Uterus (tissue), 3 donors: ENCODE measurements at regions not wholly inside any gene's neighbourhood (a gene's known extent, or its start where the extent isn't known, plus 50 kb on each side); places are given as distances from the start of the nearest gene placed in this dataset.

ENCODE experiments used
- DNase-seq, 2 donors: peaks; one replicate each; pipeline ENCODE4 v3.0.0-alpha.2; 2019 to 2020
- H3K27ac ChIP-seq, 2 donors: fragments of 200-600 bp; sonication (generic); 1 replicate in 1 of 2; 2 replicates in 1 of 2; pipeline ENCODE4 v1.5.1; 2016 to 2018
- H3K27me3 ChIP-seq, 2 donors: fragments of 200-600 bp; sonication (generic); one replicate each; pipeline ENCODE4 v1.5.1; 2018 to 2019; ENCODE audit warnings: control low read depth in 1 of 2
- H3K36me3 ChIP-seq, 2 donors: fragments of 200-600 bp; sonication (generic); one replicate each; pipeline ENCODE4 v1.5.1; 2019; ENCODE audit warnings: control low read depth in 1 of 2
- H3K4me1 ChIP-seq, 2 donors: fragments of 200-600 bp; sonication (generic); one replicate each; pipeline ENCODE4 v1.5.1; 2018 to 2019; ENCODE audit warnings: control low read depth in 1 of 2
- H3K4me3 ChIP-seq, 2 donors: fragments of 200-600 bp; sonication (generic); 1 replicate in 1 of 2; 2 replicates in 1 of 2; pipeline ENCODE4 v1.5.1; 2018 to 2019; ENCODE audit warnings: mild to moderate bottlenecking in 1 of 2
- H3K9me3 ChIP-seq, 2 donors: fragments of 200-600 bp; sonication (generic); one replicate each; pipeline ENCODE4 v1.5.1; 2019; ENCODE audit warnings: control low read depth in 1 of 2
- CTCF ChIP-seq, 4 experiments: fragments of 200-600 bp in 2 of 4; fragments of 450-650 bp in 2 of 4; sonication (generic) in 2 of 4; IDR thresholded peaks; one replicate each; pipeline ENCODE4 v1.5.1; 2016 to 2019; ENCODE audit warnings: antibody characterized with exemption in 4 of 4, mild to moderate bottlenecking in 2 of 4, moderate library complexity in 1 of 4
- POLR2A ChIP-seq, 2 donors: fragments of 450-650 bp; IDR thresholded peaks; one replicate each; pipeline ENCODE4 v1.6.1; 2016; ENCODE audit warnings: antibody characterized with exemption in 2 of 2, mild to moderate bottlenecking in 1 of 2, moderate library complexity in 1 of 2
- intact Hi-C: fragments of 100-400 bp; cut with DNase I; formaldehyde crosslinking; loops from one replicate; pipeline ENCODE4 v1.15.1; 2023; ENCODE audit warnings: low total_unique reads
- donor health status: DM: yes; HTN: yes; CAD: no.

GRCh38 chr11:122360875-122361274 is 244.9 kb upstream of the BLID start:
- Histone ChIP-seq H3K4me1 (no peaks in the 10 kb centered on the region), H3K9me3 (no peaks in the 10 kb centered on the region), H3K4me3 (no peak overlapping the region), H3K27ac (no peak overlapping the region), H3K27me3 (no peaks in the 10 kb centered on the region), H3K36me3 (no peaks in the 10 kb centered on the region)
- DNase-seq, result no peak
- intact Hi-C loops, result no loop called here
- TF ChIP-seq POLR2A (IDR thresholded peaks at IDR 0.05) (no peak), CTCF (IDR thresholded peaks at IDR 0.05) (no peak)

- intact Hi-C loops, result no loop called here
- no peak overlapping the region for H3K4me3 ChIP-seq
These were observed 243.1 kb upstream of the BLID start for GRCh38 chr11:122359081-122359571.

GRCh38 chr11:122358292-122358691 is 242.3 kb upstream of the BLID start:
- H3K27ac ChIP-seq, result no peak overlapping the region
- H3K9me3 ChIP-seq, result no peaks in the 10 kb centered on the region
- H3K36me3 ChIP-seq, result no peaks in the 10 kb centered on the region
- H3K4me1 ChIP-seq, result no peaks in the 10 kb centered on the region
- DNase-seq, result no peak
- TF ChIP-seq CTCF (IDR thresholded peaks at IDR 0.05) (no peak), POLR2A (IDR thresholded peaks at IDR 0.05) (no peak)
- H3K4me3 ChIP-seq, result no peak overlapping the region
- no peaks in the 10 kb centered on the region for H3K27me3 ChIP-seq
- intact Hi-C loops, result no loop called here

More at GRCh38 chr11:122359081-122359571, 243.1 kb upstream of the BLID start:
- Histone ChIP-seq H3K9me3 (no peaks in the 10 kb centered on the region), H3K27ac (no peak overlapping the region), H3K4me1 (no peaks in the 10 kb centered on the region), H3K27me3 (no peaks in the 10 kb centered on the region), H3K36me3 (no peaks in the 10 kb centered on the region)
- TF ChIP-seq POLR2A (IDR thresholded peaks at IDR 0.05) (no peak), CTCF (IDR thresholded peaks at IDR 0.05) (no peak)
- no peak for DNase-seq

- intact Hi-C loops, result no loop called here
These were observed 240.0 kb upstream of the BLID start for GRCh38 chr11:122355968-122356367.

More at GRCh38 chr11:122355968-122356367, 240.0 kb upstream of the BLID start:
- Histone ChIP-seq H3K4me3 (no peak overlapping the region), H3K27ac (no peak overlapping the region), H3K9me3 (no peaks in the 10 kb centered on the region), H3K4me1 (no peaks in the 10 kb centered on the region), H3K36me3 (no peaks in the 10 kb centered on the region), H3K27me3 (no peaks in the 10 kb centered on the region)
- no peak for DNase-seq
- TF ChIP-seq POLR2A (IDR thresholded peaks at IDR 0.05) (no peak), CTCF (IDR thresholded peaks at IDR 0.05) (no peak)
